Stimulated activated naive CD8-positive, alpha-beta T cell treated with anti-CD3 and anti-CD28 coated beads, Interleukin-15, Interleukin-2, amounts not matched to agents 100 ng/mL and 50 ng/mL, for 24 hours (primary cell): ENCODE measurements at regions not wholly inside any gene's neighbourhood (a gene's known extent, or its start where the extent isn't known, plus 50 kb on each side); places are given as distances from the start of the nearest gene placed in this dataset.

Experiments
- H3K27ac Mint-ChIP-seq: one replicate; pipeline ENCODE4 v1.8.0; 2021; ENCODE audit warnings: mild to moderate bottlenecking, mixed read lengths
- H3K27me3 Mint-ChIP-seq: one replicate; pipeline ENCODE4 v1.8.0; 2021; ENCODE audit warnings: mixed read lengths
- H3K36me3 Mint-ChIP-seq: one replicate; pipeline ENCODE4 v1.8.0; 2021; ENCODE audit warnings: low read depth, mixed read lengths
- H3K4me1 Mint-ChIP-seq: one replicate; pipeline ENCODE4 v1.8.0; 2021; ENCODE audit warnings: low read depth, mixed read lengths
- H3K4me3 Mint-ChIP-seq: one replicate; pipeline ENCODE4 v1.8.0; 2021; ENCODE audit warnings: mild to moderate bottlenecking, mixed read lengths
- H3K9me3 Mint-ChIP-seq: one replicate; pipeline ENCODE4 v1.8.0; 2021; ENCODE audit warnings: mixed read lengths

GRCh38 chr1:201625226-201625761, 86.4 kb downstream of the NAV1 start:
- Mint-ChIP-seq H3K36me3 (no peaks in the 10 kb centered on the region), H3K9me3 (no peaks in the 10 kb centered on the region), H3K27me3 (no peaks in the 10 kb centered on the region), H3K4me3 (no peak overlapping the region), H3K4me1 (no peaks in the 10 kb centered on the region), H3K27ac (no peak overlapping the region)

- Mint-ChIP-seq H3K4me1 (no peaks in the 10 kb centered on the region), H3K36me3 (no peaks in the 10 kb centered on the region), H3K27ac (no peak overlapping the region), H3K4me3 (no peak overlapping the region), H3K27me3 (no peaks in the 10 kb centered on the region), H3K9me3 (no peaks in the 10 kb centered on the region)
Observed at GRCh38 chr1:201625851-201626251, 86.9 kb downstream of the NAV1 start.

- H3K36me3 Mint-ChIP-seq = no peaks in the 10 kb centered on the region
- H3K9me3 Mint-ChIP-seq = no peaks in the 10 kb centered on the region
- H3K4me1 Mint-ChIP-seq = no peaks in the 10 kb centered on the region
- no peaks in the 10 kb centered on the region for H3K27me3 Mint-ChIP-seq
- no peak overlapping the region for H3K27ac Mint-ChIP-seq
- no peak overlapping the region for H3K4me3 Mint-ChIP-seq
Observed at GRCh38 chr1:201626629-201627275, 87.8 kb downstream of the NAV1 start.

- no peak overlapping the region for H3K27ac Mint-ChIP-seq
- no peak overlapping the region for H3K4me3 Mint-ChIP-seq
- H3K36me3 Mint-ChIP-seq = no peaks in the 10 kb centered on the region
- H3K4me1 Mint-ChIP-seq = no peaks in the 10 kb centered on the region
- H3K27me3 Mint-ChIP-seq = no peaks in the 10 kb centered on the region
- H3K9me3 Mint-ChIP-seq = no peaks in the 10 kb centered on the region
Observed at GRCh38 chr1:201628490-201628889, 89.6 kb downstream of the NAV1 start.

GRCh38 chr1:201630582-201630981, 91.7 kb downstream of the NAV1 start:
- H3K36me3 Mint-ChIP-seq = no peaks in the 10 kb centered on the region
- no peak overlapping the region for H3K4me3 Mint-ChIP-seq
- H3K27ac Mint-ChIP-seq = no peak overlapping the region
- H3K27me3 Mint-ChIP-seq = no peaks in the 10 kb centered on the region
- no peaks in the 10 kb centered on the region for H3K4me1 Mint-ChIP-seq
- H3K9me3 Mint-ChIP-seq = no peaks in the 10 kb centered on the region

- H3K4me1 Mint-ChIP-seq = no peaks in the 10 kb centered on the region
- H3K27me3 Mint-ChIP-seq = no peaks in the 10 kb centered on the region
- no peaks in the 10 kb centered on the region for H3K9me3 Mint-ChIP-seq
- H3K27ac Mint-ChIP-seq = no peak overlapping the region
- no peaks in the 10 kb centered on the region for H3K36me3 Mint-ChIP-seq
- H3K4me3 Mint-ChIP-seq = no peak overlapping the region
Observed at GRCh38 chr1:201631037-201631436, 92.1 kb downstream of the NAV1 start.

GRCh38 chr1:201632364-201632952, 93.5 kb downstream of the NAV1 start:
- no peaks in the 10 kb centered on the region for H3K36me3 Mint-ChIP-seq
- no peak overlapping the region for H3K27ac Mint-ChIP-seq
- H3K27me3 Mint-ChIP-seq = no peaks in the 10 kb centered on the region
- H3K4me3 Mint-ChIP-seq = no peak overlapping the region
- H3K4me1 Mint-ChIP-seq = no peaks in the 10 kb centered on the region
- no peaks in the 10 kb centered on the region for H3K9me3 Mint-ChIP-seq

- no peak overlapping the region for H3K4me3 Mint-ChIP-seq
- H3K4me1 Mint-ChIP-seq = no peaks in the 10 kb centered on the region
- no peak overlapping the region for H3K27ac Mint-ChIP-seq
- no peaks in the 10 kb centered on the region for H3K27me3 Mint-ChIP-seq
- no peaks in the 10 kb centered on the region for H3K9me3 Mint-ChIP-seq
- no peaks in the 10 kb centered on the region for H3K36me3 Mint-ChIP-seq
Observed at GRCh38 chr1:201633297-201633696, 94.4 kb downstream of the NAV1 start.

- H3K27me3 Mint-ChIP-seq = no peaks in the 10 kb centered on the region
- no peaks in the 10 kb centered on the region for H3K4me1 Mint-ChIP-seq
- H3K4me3 Mint-ChIP-seq = no peak overlapping the region
- H3K36me3 Mint-ChIP-seq = no peaks in the 10 kb centered on the region
- no peaks in the 10 kb centered on the region for H3K9me3 Mint-ChIP-seq
- no peak overlapping the region for H3K27ac Mint-ChIP-seq
Observed at GRCh38 chr1:201633811-201634210, 94.9 kb downstream of the NAV1 start.

- H3K4me3 Mint-ChIP-seq = no peak overlapping the region
- H3K27ac Mint-ChIP-seq = no peak overlapping the region
- no peaks in the 10 kb centered on the region for H3K36me3 Mint-ChIP-seq
- no peaks in the 10 kb centered on the region for H3K27me3 Mint-ChIP-seq
- no peaks in the 10 kb centered on the region for H3K9me3 Mint-ChIP-seq
- H3K4me1 Mint-ChIP-seq = no peaks in the 10 kb centered on the region
Observed at GRCh38 chr1:201634261-201634660, 95.3 kb downstream of the NAV1 start.

- Mint-ChIP-seq H3K27ac (no peak overlapping the region), H3K4me1 (no peaks in the 10 kb centered on the region), H3K9me3 (no peaks in the 10 kb centered on the region), H3K27me3 (no peaks in the 10 kb centered on the region), H3K36me3 (no peaks in the 10 kb centered on the region), H3K4me3 (no peak overlapping the region)
Observed at GRCh38 chr1:201636097-201636496, 97.2 kb downstream of the NAV1 start.

GRCh38 chr1:201636510-201636971, 97.6 kb downstream of the NAV1 start:
- Mint-ChIP-seq H3K27me3 (no peaks in the 10 kb centered on the region), H3K4me1 (no peaks in the 10 kb centered on the region), H3K9me3 (no peaks in the 10 kb centered on the region), H3K4me3 (no peak overlapping the region), H3K36me3 (no peaks in the 10 kb centered on the region), H3K27ac (no peak overlapping the region)

- Mint-ChIP-seq H3K36me3 (no peaks in the 10 kb centered on the region), H3K4me3 (no peak overlapping the region), H3K4me1 (no peaks in the 10 kb centered on the region), H3K27me3 (no peaks in the 10 kb centered on the region), H3K9me3 (no peaks in the 10 kb centered on the region), H3K27ac (no peak overlapping the region)
Observed at GRCh38 chr1:201637282-201638079, 98.6 kb downstream of the NAV1 start.

GRCh38 chr1:201639391-201639790, 100.5 kb downstream of the NAV1 start:
- H3K27ac Mint-ChIP-seq = no peak overlapping the region
- H3K9me3 Mint-ChIP-seq = no peaks in the 10 kb centered on the region
- no peaks in the 10 kb centered on the region for H3K27me3 Mint-ChIP-seq
- no peaks in the 10 kb centered on the region for H3K36me3 Mint-ChIP-seq
- no peak overlapping the region for H3K4me3 Mint-ChIP-seq
- H3K4me1 Mint-ChIP-seq = no peaks in the 10 kb centered on the region

GRCh38 chr1:201639826-201640225, 100.9 kb downstream of the NAV1 start:
- Mint-ChIP-seq H3K36me3 (no peaks in the 10 kb centered on the region), H3K27ac (no peak overlapping the region), H3K4me3 (no peak overlapping the region), H3K4me1 (no peaks in the 10 kb centered on the region), H3K27me3 (peaks cover 4% of the 10 kb centered on the region), H3K9me3 (no peaks in the 10 kb centered on the region)
